Brain microvascular endothelial cell (primary cell): ENCODE measurements at regions not wholly inside any gene's neighbourhood (a gene's known extent, or its start where the extent isn't known, plus 50 kb on each side); places are given as distances from the start of the nearest gene placed in this dataset.
"Not testable (repeated sequence)": the region's sequence is repeated elsewhere in the genome, so short reads cannot be mapped to it uniquely, and the experiment has no call there.

ENCODE experiments used
- DNase-seq: peaks from one replicate; pipeline ENCODE4 v3.0.0-alpha.2; 2020
- H3K27ac ChIP-seq: fragments of 250-450 bp; sonication (Bioruptor Pico); 2 replicates; pipeline ENCODE4 v1.5.1; 2020; ENCODE audit warnings: mild to moderate bottlenecking, moderate library complexity
- H3K27me3 ChIP-seq: fragments of 250-450 bp; sonication (Bioruptor Pico); replicated peaks from 2 replicates; pipeline ENCODE4 v1.5.1; 2020; ENCODE audit warnings: mild to moderate bottlenecking
- H3K36me3 ChIP-seq: fragments of 250-450 bp; sonication (Bioruptor Pico); replicated peaks from 2 replicates; pipeline ENCODE4 v1.5.1; 2020; ENCODE audit warnings: mild to moderate bottlenecking
- H3K4me3 ChIP-seq: 2 replicates; pipeline ENCODE4 v1.5.1; 2011; ENCODE audit warnings: low read depth, mild to moderate bottlenecking, control low read depth, low read length, moderate library complexity
- CTCF ChIP-seq: IDR thresholded peaks from 2 replicates; pipeline ENCODE4 v1.5.1; 2011; ENCODE audit warnings: low read depth, mild to moderate bottlenecking, moderate library complexity, low read length, control low read depth, inconsistent platforms; ENCODE audit errors: missing control alignments
- in situ Hi-C: cut with HindIII; loops from 2 replicates; pipeline ENCODE4 v1.10.0; 2017; ENCODE audit warnings: low sequenced_read_pairs, low pct_ligation_motif_present

- in situ Hi-C loops: no loop called here
- Histone ChIP-seq H3K27me3 (no peaks in the 10 kb centered on the region), H3K36me3 (no peaks in the 10 kb centered on the region), H3K27ac (no peak overlapping the region), H3K4me3 (no peak overlapping the region)
- TF ChIP-seq CTCF: no peak
- DNase-seq: no peak
Measured at GRCh38 chr18:55964171-55964570, 376.2 kb upstream of the TCF4 start.

GRCh38 chr18:55953326-55953725 lies 365.3 kb upstream of the TCF4 start:
- Histone ChIP-seq H3K27ac (no peak overlapping the region), H3K36me3 (no peaks in the 10 kb centered on the region), H3K4me3 (no peak overlapping the region), H3K27me3 (no peaks in the 10 kb centered on the region)
- no peak for DNase-seq
- TF ChIP-seq CTCF: no peak
- in situ Hi-C loops: no loop called here

- H3K27ac ChIP-seq, H3K36me3 ChIP-seq, H3K4me3 ChIP-seq, H3K27me3 ChIP-seq, in situ Hi-C loops, DNase-seq: not testable (repeated sequence)
Measured at GRCh38 chr18:55951738-55952137, 363.7 kb upstream of the TCF4 start.

GRCh38 chr18:55950379-55951166 lies 362.6 kb upstream of the TCF4 start:
- no peak for TF ChIP-seq CTCF
- Histone ChIP-seq H3K27me3 (no peaks in the 10 kb centered on the region), H3K36me3 (no peaks in the 10 kb centered on the region), H3K4me3 (no peak overlapping the region), H3K27ac (no peak overlapping the region)
- no peak for DNase-seq
- in situ Hi-C loops: no loop called here

- no peaks in the 10 kb centered on the region for H3K36me3 ChIP-seq
- no peak for DNase-seq
- H3K27ac ChIP-seq: no peak overlapping the region
- in situ Hi-C loops: no loop called here
- TF ChIP-seq CTCF: no peak
- no peak overlapping the region for H3K4me3 ChIP-seq
- no peaks in the 10 kb centered on the region for H3K27me3 ChIP-seq
Measured at GRCh38 chr18:55934821-55935220, 346.8 kb upstream of the TCF4 start.

- TF ChIP-seq CTCF: no peak
- DNase-seq: no peak
- H3K27ac ChIP-seq: no peak overlapping the region
- in situ Hi-C loops: no loop called here
- H3K36me3 ChIP-seq: no peaks in the 10 kb centered on the region
- H3K27me3 ChIP-seq: no peaks in the 10 kb centered on the region
- H3K4me3 ChIP-seq: no peak overlapping the region
Measured at GRCh38 chr18:55932675-55933074, 344.7 kb upstream of the TCF4 start.
